NCI-H524 treated with DMSO at 0.1 percent for 48 hours (cell line): ENCODE measurements at regions not wholly inside any gene's neighbourhood (a gene's known extent, or its start where the extent isn't known, plus 50 kb on each side); places are given as distances from the start of the nearest gene placed in this dataset.

Source experiments
- DNase-seq: peaks from one replicate; lab custom pipeline; 2025; lab: John Stamatoyannopoulos, UW

- DNase-seq, result peak; percentile 91
Measured at GRCh38 chr22:27344546-27344945, 457.0 kb downstream of the MN1 start.

- peak; percentile 29 for DNase-seq
Measured at GRCh38 chr22:27345691-27346090, 455.9 kb downstream of the MN1 start.

GRCh38 chr22:27347951-27348350, 453.6 kb downstream of the MN1 start:
- no peak for DNase-seq

- DNase-seq, result no peak
Measured at GRCh38 chr22:27348634-27349033, 452.9 kb downstream of the MN1 start.

- DNase-seq, result no peak
Measured at GRCh38 chr22:27349456-27349855, 452.1 kb downstream of the MN1 start.

- DNase-seq, result no peak
Measured at GRCh38 chr22:27350306-27350705, 451.2 kb downstream of the MN1 start.

GRCh38 chr22:27352426-27352825, 449.1 kb downstream of the MN1 start:
- DNase-seq, result no peak

GRCh38 chr22:27358096-27358870, 443.3 kb downstream of the MN1 start:
- no peak for DNase-seq

GRCh38 chr22:27370269-27370668, 431.3 kb downstream of the MN1 start:
- no peak for DNase-seq

GRCh38 chr22:27370987-27371386, 430.6 kb downstream of the MN1 start:
- no peak for DNase-seq

GRCh38 chr22:27372364-27372763, 429.2 kb downstream of the MN1 start:
- no peak for DNase-seq

GRCh38 chr22:27372969-27373670, 428.4 kb downstream of the MN1 start:
- DNase-seq, result no peak

GRCh38 chr22:27377501-27378295, 423.9 kb downstream of the MN1 start:
- DNase-seq, result peak; percentile 83

- DNase-seq, result no peak
Measured at GRCh38 chr22:27378311-27378800, 423.2 kb downstream of the MN1 start.

- no peak for DNase-seq
Measured at GRCh38 chr22:27378995-27379394, 422.6 kb downstream of the MN1 start.

- DNase-seq, result no peak
Measured at GRCh38 chr22:27380855-27381254, 420.7 kb downstream of the MN1 start.

GRCh38 chr22:27381552-27381951, 420.0 kb downstream of the MN1 start:
- DNase-seq, result no peak

- DNase-seq, result no peak
Measured at GRCh38 chr22:27381960-27382742, 419.4 kb downstream of the MN1 start.

GRCh38 chr22:27382947-27383346, 418.6 kb downstream of the MN1 start:
- DNase-seq, result no peak

- DNase-seq, result no peak
Measured at GRCh38 chr22:27383896-27384295, 417.7 kb downstream of the MN1 start.

GRCh38 chr22:27385261-27385998, 416.1 kb downstream of the MN1 start:
- no peak for DNase-seq
